Endothelial cell of umbilical vein (primary cell): ENCODE measurements at regions not wholly inside any gene's neighbourhood (a gene's known extent, or its start where the extent isn't known, plus 50 kb on each side); places are given as distances from the start of the nearest gene placed in this dataset.

Experiments
- BruUV-seq: library from RNA; stranded (reverse); fragments of 400-500 nt; replicated peaks from 2 replicates; lab custom pipeline; 2021; lab: Mats Ljungman, UMichigan
- CTCF ChIA-PET: fragments of 300-600, 350-600 bp; sonication (Branson Sonifier 250); formaldehyde crosslinking; loops from one replicate; lab custom pipeline; 2021; ENCODE audit warnings: antibody characterized with exemption, inconsistent platforms; lab: Charles Lee
- POLR2A ChIA-PET: fragments of 300-600, 350-600 bp; sonication (Branson Sonifier 250); formaldehyde crosslinking; loops from one replicate; lab custom pipeline; 2021; ENCODE audit warnings: antibody characterized with exemption, inconsistent platforms; lab: Charles Lee
- DNase-seq: peaks from one replicate; pipeline ENCODE4 v3.0.0-alpha.2; 2011; ENCODE audit warnings: low read depth, low spot score
- FAIRE-seq: peaks from 2 replicates; lab custom pipeline; 2011; peaks lifted over from hg19 to GRCh38; lab: Jason Lieb, UNC
- H2AFZ ChIP-seq: 2 replicates; pipeline ENCODE4 v1.6.0; 2012; ENCODE audit warnings: low read depth, low read length, control low read depth, inconsistent platforms
- H3K27ac ChIP-seq: 2 replicates; pipeline ENCODE4 v1.5.1; 2011; ENCODE audit warnings: low read depth, mild to moderate bottlenecking, control low read depth, low read length, moderate library complexity; ENCODE audit not compliant: insufficient read depth
- H3K27me3 ChIP-seq, 2 experiments: 2 replicates each; pipeline versions ENCODE4 v1.6.0 to v1.6.1; 2011; ENCODE audit warnings: low read length in 2 of 2, mixed read lengths in 1 of 2; ENCODE audit not compliant: control insufficient read depth in 2 of 2, insufficient read depth in 2 of 2
- H3K36me3 ChIP-seq, 2 experiments: 2 replicates in 1 of 2; 3 replicates in 1 of 2; pipeline ENCODE4 v1.5.1; 2011; ENCODE audit warnings: low read length in 2 of 2, mild to moderate bottlenecking in 1 of 2, moderate library complexity in 1 of 2; ENCODE audit not compliant: control insufficient read depth in 2 of 2, insufficient read depth in 2 of 2; ENCODE audit errors: extremely low read depth in 1 of 2
- H3K4me1 ChIP-seq: 3 replicates; pipeline ENCODE4 v1.5.1; 2011; ENCODE audit warnings: mild to moderate bottlenecking, low read length; ENCODE audit not compliant: control insufficient read depth, insufficient read depth; ENCODE audit errors: extremely low read depth
- H3K4me2 ChIP-seq: 2 replicates; pipeline ENCODE4 v1.6.1; 2011; ENCODE audit warnings: low read length, control low read depth, mixed read lengths; ENCODE audit not compliant: insufficient read depth
- H3K4me3 ChIP-seq, 3 experiments: fragments of 200-600 bp in 1 of 3; sonication (generic), shearing (Covaris generic) in 1 of 3; replicated peaks in 1 of 3; 2 replicates each; pipeline ENCODE4 v1.5.1; 2011 to 2016; ENCODE audit warnings: control low read depth in 3 of 3, low read length in 3 of 3, mild to moderate bottlenecking in 2 of 3, inconsistent platforms in 1 of 3, low read depth in 1 of 3, moderate library complexity in 1 of 3; ENCODE audit not compliant: insufficient read depth in 1 of 3
- H3K79me2 ChIP-seq: 2 replicates; pipeline ENCODE4 v1.6.0; 2012; ENCODE audit warnings: low read length, inconsistent platforms; ENCODE audit not compliant: control insufficient read depth, insufficient read depth
- H3K9ac ChIP-seq: replicated peaks from 2 replicates; pipeline ENCODE3; 2011; ENCODE audit warnings: low read length, control low read depth; ENCODE audit not compliant: insufficient read depth; ENCODE audit errors: extremely low read depth
- H3K9me1 ChIP-seq: replicated peaks from 3 replicates; pipeline ENCODE4 v1.6.0; 2011; ENCODE audit warnings: mild to moderate bottlenecking, low read length; ENCODE audit not compliant: control insufficient read depth, insufficient read depth; ENCODE audit errors: extremely low read depth
- H3K9me3 ChIP-seq: replicated peaks from 2 replicates; pipeline ENCODE4 v1.5.1; 2012; ENCODE audit warnings: low read length, inconsistent platforms; ENCODE audit not compliant: control insufficient read depth, insufficient read depth
- H4K20me1 ChIP-seq: replicated peaks from 2 replicates; pipeline ENCODE3; 2011; ENCODE audit warnings: mild to moderate bottlenecking, low read length; ENCODE audit not compliant: control insufficient read depth, insufficient read depth; ENCODE audit errors: extremely low read depth
- EZH2 ChIP-seq: IDR thresholded peaks from 2 replicates; pipeline ENCODE4 v1.6.1; 2012; ENCODE audit warnings: borderline replicate concordance, low read depth, mild to moderate bottlenecking, moderate library complexity, low read length, inconsistent platforms; ENCODE audit not compliant: severe bottlenecking
- FOS ChIP-seq: IDR thresholded peaks from 2 replicates; pipeline ENCODE4 v1.6.1; 2011; ENCODE audit warnings: mild to moderate bottlenecking, low read length, moderate library complexity, borderline replicate concordance; ENCODE audit not compliant: insufficient read depth
- GATA2 ChIP-seq: IDR thresholded peaks from 2 replicates; pipeline ENCODE4 v1.7.0; 2011; ENCODE audit warnings: low read depth, mild to moderate bottlenecking, moderate library complexity, mixed read lengths, low read length; ENCODE audit not compliant: insufficient read length, insufficient read depth
- JUN ChIP-seq: IDR thresholded peaks from 2 replicates; pipeline ENCODE4 v1.6.1; 2011; ENCODE audit warnings: borderline replicate concordance, low read depth; ENCODE audit not compliant: insufficient read length, insufficient read depth
- MYC ChIP-seq: IDR thresholded peaks from one replicate; pipeline ENCODE4 v1.6.1; 2011; ENCODE audit warnings: mild to moderate bottlenecking, low read depth, low read length
- POLR2A ChIP-seq: IDR thresholded peaks from 2 replicates; pipeline ENCODE4 v1.6.1; 2012; ENCODE audit warnings: low read depth, mild to moderate bottlenecking, control low read depth, low read length
- POLR2AphosphoS5 ChIP-seq: IDR thresholded peaks from 2 replicates; pipeline ENCODE4 v1.6.1; 2012; ENCODE audit warnings: low read depth, mild to moderate bottlenecking, control low read depth, low read length, moderate library complexity; ENCODE audit not compliant: insufficient read depth
- dilution Hi-C: fragments of 300-500 bp; cut with MboI; formaldehyde crosslinking; loops from one replicate; pipeline ENCODE4 v1.15.0; 2019; ENCODE audit warnings: low sequenced_read_pairs; ENCODE audit not compliant: extremely low pct_ligation_motif_present
- intact Hi-C: fragments of 100-400 bp; cut with micrococcal nuclease; formaldehyde crosslinking; loops from one replicate; pipeline ENCODE4 v1.10.0; 2022
- TF ChIP-seq, protein P1 (sequence below): IDR thresholded peaks from 2 replicates; pipeline ENCODE4 v1.6.1; 2011; ENCODE audit not compliant: insufficient read depth, insufficient read length
- TF ChIP-seq, protein P2 (sequence below), 2 donors: IDR thresholded peaks; 1 replicate in 1 of 2; 2 replicates in 1 of 2; pipeline ENCODE4 v1.5.1; 2011; ENCODE audit warnings: low read length in 2 of 2, mild to moderate bottlenecking in 2 of 2, moderate library complexity in 2 of 2, control low read depth in 1 of 2, inconsistent platforms in 1 of 2, low read depth in 1 of 2; ENCODE audit not compliant: insufficient read depth in 1 of 2; ENCODE audit errors: extremely low read depth in 1 of 2

DNA sequence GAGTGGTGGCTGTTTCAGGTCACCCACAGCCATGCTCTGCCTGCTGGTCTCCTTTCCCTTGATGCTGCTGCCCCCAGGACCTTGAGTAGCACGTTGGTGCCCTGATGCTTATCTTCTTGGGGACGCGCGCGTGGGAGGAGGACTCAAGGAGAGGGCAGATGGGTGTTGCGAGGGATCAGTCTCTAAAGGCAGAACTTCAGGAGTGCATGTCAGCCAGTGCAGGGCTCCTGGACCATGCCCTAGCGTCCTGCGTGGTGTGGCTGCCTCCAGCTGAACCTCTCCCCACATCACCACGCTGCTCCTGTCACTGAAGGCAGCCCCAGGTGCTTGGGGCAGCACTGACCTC, 62.5 kb upstream of the GLI2 start:
- DNase-seq (no peak), FAIRE-seq (no peak)
- intact Hi-C loops: loop anchor here (10.0 kb wide), 1 partner anchor 228 kb away; no protein-coding TSS in a partner anchor
- BruUV-seq: no TSS peak
- no peak overlapping the region for H3K4me3 ChIP-seq
- H3K4me2 ChIP-seq: no peak overlapping the region
- H3K27me3 ChIP-seq: peaks cover 8 to 9% of the 10 kb centered on the region in 2 experiments
- H3K27ac ChIP-seq: no peak overlapping the region
- H3K9ac ChIP-seq: no peak overlapping the region
- H3K4me1 ChIP-seq: peaks cover 7% of the 10 kb centered on the region
- no peaks in the 10 kb centered on the region for H3K9me3 ChIP-seq
- H4K20me1 ChIP-seq: no peaks in the 10 kb centered on the region
- H3K9me1 ChIP-seq: no peaks in the 10 kb centered on the region
- ChIA-PET POLR2A (no interaction called here), CTCF (no interaction called here)
- no peaks in the 10 kb centered on the region for H3K79me2 ChIP-seq
- no peaks in the 10 kb centered on the region for H3K36me3 ChIP-seq
- TF ChIP-seq JUN (no peak), GATA2 (no peak), POLR2AphosphoS5 (no peak), MYC (no peak), EZH2 (no peak), POLR2A (no peak), FOS (no peak)
- TF ChIP-seq, protein P1, sequence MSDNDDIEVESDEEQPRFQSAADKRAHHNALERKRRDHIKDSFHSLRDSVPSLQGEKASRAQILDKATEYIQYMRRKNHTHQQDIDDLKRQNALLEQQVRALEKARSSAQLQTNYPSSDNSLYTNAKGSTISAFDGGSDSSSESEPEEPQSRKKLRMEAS: no peak
- TF ChIP-seq, protein P2, sequence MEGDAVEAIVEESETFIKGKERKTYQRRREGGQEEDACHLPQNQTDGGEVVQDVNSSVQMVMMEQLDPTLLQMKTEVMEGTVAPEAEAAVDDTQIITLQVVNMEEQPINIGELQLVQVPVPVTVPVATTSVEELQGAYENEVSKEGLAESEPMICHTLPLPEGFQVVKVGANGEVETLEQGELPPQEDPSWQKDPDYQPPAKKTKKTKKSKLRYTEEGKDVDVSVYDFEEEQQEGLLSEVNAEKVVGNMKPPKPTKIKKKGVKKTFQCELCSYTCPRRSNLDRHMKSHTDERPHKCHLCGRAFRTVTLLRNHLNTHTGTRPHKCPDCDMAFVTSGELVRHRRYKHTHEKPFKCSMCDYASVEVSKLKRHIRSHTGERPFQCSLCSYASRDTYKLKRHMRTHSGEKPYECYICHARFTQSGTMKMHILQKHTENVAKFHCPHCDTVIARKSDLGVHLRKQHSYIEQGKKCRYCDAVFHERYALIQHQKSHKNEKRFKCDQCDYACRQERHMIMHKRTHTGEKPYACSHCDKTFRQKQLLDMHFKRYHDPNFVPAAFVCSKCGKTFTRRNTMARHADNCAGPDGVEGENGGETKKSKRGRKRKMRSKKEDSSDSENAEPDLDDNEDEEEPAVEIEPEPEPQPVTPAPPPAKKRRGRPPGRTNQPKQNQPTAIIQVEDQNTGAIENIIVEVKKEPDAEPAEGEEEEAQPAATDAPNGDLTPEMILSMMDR (IDR thresholded peaks at IDR 0.05; ENCODE audit: extremely low read depth in 1 of 2, insufficient read depth in 1 of 2, low read depth in 1 of 2, low read length in 2 of 2): no peak
- dilution Hi-C loops: no loop called here
- H2AFZ ChIP-seq: no peak overlapping the region
